Adrenal gland (tissue), 5 donors: ENCODE measurements at regions not wholly inside any gene's neighbourhood (a gene's known extent, or its start where the extent isn't known, plus 50 kb on each side); places are given as distances from the start of the nearest gene placed in this dataset.

ENCODE experiments used
- POLR2A ChIP-seq, 2 donors: fragments of 450-650 bp; IDR thresholded peaks; one replicate each; pipeline ENCODE4 v1.6.1; 2017; ENCODE audit warnings: antibody characterized with exemption in 2 of 2, mild to moderate bottlenecking in 2 of 2, moderate library complexity in 1 of 2
- TF ChIP-seq, protein P1 (sequence below), 6 experiments: fragments of 450-650 bp in 4 of 6; fragments of 200-600 bp in 2 of 6; sonication (generic) in 1 of 6; IDR thresholded peaks; 1 replicate in 5 of 6; 2 replicates in 1 of 6; pipeline versions ENCODE4 v1.5.1 to v1.8.0; 2016 to 2021; ENCODE audit warnings: antibody characterized with exemption in 6 of 6, mild to moderate bottlenecking in 2 of 6, moderate library complexity in 1 of 6
- donor health status: DM: no; HTN: no; CAD: no.

GRCh38 chr2:180071797-180072196, 64.7 kb upstream of the CWC22 start:
- TF ChIP-seq, protein P1, sequence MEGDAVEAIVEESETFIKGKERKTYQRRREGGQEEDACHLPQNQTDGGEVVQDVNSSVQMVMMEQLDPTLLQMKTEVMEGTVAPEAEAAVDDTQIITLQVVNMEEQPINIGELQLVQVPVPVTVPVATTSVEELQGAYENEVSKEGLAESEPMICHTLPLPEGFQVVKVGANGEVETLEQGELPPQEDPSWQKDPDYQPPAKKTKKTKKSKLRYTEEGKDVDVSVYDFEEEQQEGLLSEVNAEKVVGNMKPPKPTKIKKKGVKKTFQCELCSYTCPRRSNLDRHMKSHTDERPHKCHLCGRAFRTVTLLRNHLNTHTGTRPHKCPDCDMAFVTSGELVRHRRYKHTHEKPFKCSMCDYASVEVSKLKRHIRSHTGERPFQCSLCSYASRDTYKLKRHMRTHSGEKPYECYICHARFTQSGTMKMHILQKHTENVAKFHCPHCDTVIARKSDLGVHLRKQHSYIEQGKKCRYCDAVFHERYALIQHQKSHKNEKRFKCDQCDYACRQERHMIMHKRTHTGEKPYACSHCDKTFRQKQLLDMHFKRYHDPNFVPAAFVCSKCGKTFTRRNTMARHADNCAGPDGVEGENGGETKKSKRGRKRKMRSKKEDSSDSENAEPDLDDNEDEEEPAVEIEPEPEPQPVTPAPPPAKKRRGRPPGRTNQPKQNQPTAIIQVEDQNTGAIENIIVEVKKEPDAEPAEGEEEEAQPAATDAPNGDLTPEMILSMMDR (IDR thresholded peaks at IDR 0.05), result no peak
- no peak for TF ChIP-seq POLR2A (IDR thresholded peaks at IDR 0.05)
